Endothelial cell of umbilical vein (primary cell): ENCODE measurements at regions not wholly inside any gene's neighbourhood (a gene's known extent, or its start where the extent isn't known, plus 50 kb on each side); places are given as distances from the start of the nearest gene placed in this dataset.

Experiments
- CTCF ChIP-seq, 2 donors: IDR thresholded peaks; 1 replicate in 1 of 2; 2 replicates in 1 of 2; pipeline ENCODE4 v1.5.1; 2011; ENCODE audit warnings: low read length in 2 of 2, mild to moderate bottlenecking in 2 of 2, moderate library complexity in 2 of 2, control low read depth in 1 of 2, inconsistent platforms in 1 of 2, low read depth in 1 of 2; ENCODE audit not compliant: insufficient read depth in 1 of 2; ENCODE audit errors: extremely low read depth in 1 of 2
- POLR2A ChIP-seq: IDR thresholded peaks from 2 replicates; pipeline ENCODE4 v1.6.1; 2012; ENCODE audit warnings: low read depth, mild to moderate bottlenecking, control low read depth, low read length

- no peak for TF ChIP-seq POLR2A
- TF ChIP-seq CTCF (IDR thresholded peaks at IDR 0.05; ENCODE audit: extremely low read depth in 1 of 2, insufficient read depth in 1 of 2, low read depth in 1 of 2, low read length in 2 of 2): no peak
These were observed 298.6 kb upstream of the PSMD7 start for GRCh38 chr16:73997971-73998370.
